ENCODE measurements at regions not wholly inside any gene's neighbourhood (a gene's known extent, or its start where the extent isn't known, plus 50 kb on each side); places are given as distances from the start of the nearest gene placed in this dataset.

- TF ChIP-seq, protein P1, sequence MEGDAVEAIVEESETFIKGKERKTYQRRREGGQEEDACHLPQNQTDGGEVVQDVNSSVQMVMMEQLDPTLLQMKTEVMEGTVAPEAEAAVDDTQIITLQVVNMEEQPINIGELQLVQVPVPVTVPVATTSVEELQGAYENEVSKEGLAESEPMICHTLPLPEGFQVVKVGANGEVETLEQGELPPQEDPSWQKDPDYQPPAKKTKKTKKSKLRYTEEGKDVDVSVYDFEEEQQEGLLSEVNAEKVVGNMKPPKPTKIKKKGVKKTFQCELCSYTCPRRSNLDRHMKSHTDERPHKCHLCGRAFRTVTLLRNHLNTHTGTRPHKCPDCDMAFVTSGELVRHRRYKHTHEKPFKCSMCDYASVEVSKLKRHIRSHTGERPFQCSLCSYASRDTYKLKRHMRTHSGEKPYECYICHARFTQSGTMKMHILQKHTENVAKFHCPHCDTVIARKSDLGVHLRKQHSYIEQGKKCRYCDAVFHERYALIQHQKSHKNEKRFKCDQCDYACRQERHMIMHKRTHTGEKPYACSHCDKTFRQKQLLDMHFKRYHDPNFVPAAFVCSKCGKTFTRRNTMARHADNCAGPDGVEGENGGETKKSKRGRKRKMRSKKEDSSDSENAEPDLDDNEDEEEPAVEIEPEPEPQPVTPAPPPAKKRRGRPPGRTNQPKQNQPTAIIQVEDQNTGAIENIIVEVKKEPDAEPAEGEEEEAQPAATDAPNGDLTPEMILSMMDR (optimal IDR thresholded peaks at IDR 0.05 in 1 of 3, IDR thresholded peaks at IDR 0.05 in 1 of 3, conservative IDR thresholded peaks at IDR 0.05 in 1 of 3; ENCODE audit: extremely low read depth in 1 of 3, insufficient read depth in 2 of 3, low read length in 3 of 3), result no peak
- TF ChIP-seq EZH2 (IDR thresholded peaks at IDR 0.05; ENCODE audit: low read length), result no peak
Observed at GRCh38 chr7:125195156-125195555, 265.5 kb upstream of the POT1 start.

Measured in keratinocyte (primary cell).